IMR-90 (cell line): ENCODE measurements at regions not wholly inside any gene's neighbourhood (a gene's known extent, or its start where the extent isn't known, plus 50 kb on each side); places are given as distances from the start of the nearest gene placed in this dataset.

Experiments
- ATAC-seq: fragments of 200-7000 bp; cut with Tn5 transposase; 2 replicates; pipeline ENCODE4 v1.9.1; 2020; ENCODE audit warnings: low read depth, mild to moderate bottlenecking, moderate library complexity
- BruUV-seq: library from RNA; stranded (reverse); fragments of 400-500 nt; replicated peaks from 2 replicates; lab custom pipeline; 2021; lab: Mats Ljungman, UMichigan
- CTCF ChIA-PET: fragments of 300-600 bp; formaldehyde crosslinking; extraction: SDS; loops from one replicate; lab custom pipeline; 2021; ENCODE audit warnings: antibody characterized with exemption; lab: Yijun Ruan, JAX
- POLR2A ChIA-PET: fragments of 300-600 bp; sonication (Branson Sonifier 250); formaldehyde crosslinking; loops from one replicate; lab custom pipeline; 2022; ENCODE audit warnings: antibody characterized with exemption; ENCODE audit not compliant: unreplicated experiment; lab: Charles Lee
- DNase-seq: peaks from one replicate; pipeline ENCODE4 v3.0.0; 2013
- H2AFZ ChIP-seq: replicated peaks from 2 replicates; pipeline ENCODE3; 2013; ENCODE audit warnings: low read length, mild to moderate bottlenecking; ENCODE audit not compliant: poor library complexity
- H2AK5ac ChIP-seq: 2 replicates; pipeline ENCODE4 v1.6.1; 2013; ENCODE audit warnings: low read depth, low read length, inconsistent platforms
- H2AK9ac ChIP-seq: replicated peaks from 2 replicates; pipeline ENCODE3; 2013; ENCODE audit warnings: mild to moderate bottlenecking, low read depth, low read length, moderate library complexity; ENCODE audit not compliant: poor library complexity
- H2BK120ac ChIP-seq: 2 replicates; pipeline ENCODE4 v1.6.1; 2013; ENCODE audit warnings: low read depth, low read length, inconsistent platforms
- H2BK15ac ChIP-seq: 3 replicates; pipeline ENCODE4 v1.6.1; 2013; ENCODE audit warnings: low read depth, low read length, inconsistent platforms
- H2BK20ac ChIP-seq: 2 replicates; pipeline ENCODE4 v1.6.1; 2013; ENCODE audit warnings: low read depth, mild to moderate bottlenecking, inconsistent platforms, low read length, moderate library complexity
- H2BK5ac ChIP-seq: 2 replicates; pipeline ENCODE4 v1.6.1; 2013; ENCODE audit warnings: mild to moderate bottlenecking, low read depth, low read length, inconsistent platforms; ENCODE audit not compliant: poor library complexity, severe bottlenecking
- H3K14ac ChIP-seq: replicated peaks from 2 replicates; pipeline ENCODE4 v1.6.1; 2013; ENCODE audit warnings: low read depth, low read length, inconsistent platforms
- H3K18ac ChIP-seq: 2 replicates; pipeline ENCODE4 v1.6.1; 2013; ENCODE audit warnings: low read depth, low read length, control low read depth
- H3K23ac ChIP-seq: 2 replicates; pipeline ENCODE4 v1.6.1; 2013; ENCODE audit warnings: low read depth, low read length, inconsistent platforms
- H3K27ac ChIP-seq: 2 replicates; pipeline ENCODE4 v1.5.1; 2013; ENCODE audit warnings: mild to moderate bottlenecking, control low read depth, low read length; ENCODE audit not compliant: insufficient read depth
- H3K27me3 ChIP-seq: 2 replicates; pipeline ENCODE4 v1.6.1; 2013; ENCODE audit warnings: low read length; ENCODE audit not compliant: control insufficient read depth, insufficient read depth
- H3K36me3 ChIP-seq: 2 replicates; pipeline ENCODE4 v1.6.1; 2013; ENCODE audit warnings: low read length, mixed read lengths; ENCODE audit not compliant: control insufficient read depth, insufficient read depth
- H3K4ac ChIP-seq: 2 replicates; pipeline ENCODE4 v1.6.1; 2013; ENCODE audit warnings: low read depth, low read length, inconsistent platforms
- H3K4me1 ChIP-seq: 2 replicates; pipeline ENCODE4 v1.6.1; 2013; ENCODE audit warnings: low read length, mixed read lengths; ENCODE audit not compliant: control insufficient read depth, insufficient read depth
- H3K4me2 ChIP-seq: 2 replicates; pipeline ENCODE4 v1.6.1; 2013; ENCODE audit warnings: low read depth, mild to moderate bottlenecking, control low read depth, low read length, moderate library complexity
- H3K4me3 ChIP-seq: 2 replicates; pipeline ENCODE4 v1.5.1; 2013; ENCODE audit warnings: low read depth, mild to moderate bottlenecking, control low read depth, low read length, moderate library complexity; ENCODE audit not compliant: insufficient read depth
- H3K56ac ChIP-seq: 2 replicates; pipeline ENCODE4 v1.6.1; 2013; ENCODE audit warnings: low read length, inconsistent platforms; ENCODE audit not compliant: insufficient read depth; ENCODE audit errors: extremely low read depth
- H3K79me1 ChIP-seq, 2 experiments: 2 replicates each; pipeline ENCODE4 v1.6.1; 2013; ENCODE audit warnings: low read length in 2 of 2, inconsistent platforms in 1 of 2, low read depth in 1 of 2
- H3K9ac ChIP-seq: 2 replicates; pipeline ENCODE4 v1.6.1; 2013; ENCODE audit warnings: low read depth, low read length, control low read depth
- H3K9me1 ChIP-seq: 2 replicates; pipeline ENCODE4 v1.6.1; 2013; ENCODE audit warnings: low read length, inconsistent platforms; ENCODE audit not compliant: insufficient read depth
- H3K9me3 ChIP-seq: 2 replicates; pipeline ENCODE4 v1.6.1; 2013; ENCODE audit warnings: low read length; ENCODE audit not compliant: control insufficient read depth, insufficient read depth
- H4K20me1 ChIP-seq: 2 replicates; pipeline ENCODE4 v1.6.1; 2013; ENCODE audit warnings: low read length, inconsistent platforms; ENCODE audit not compliant: insufficient read depth
- H4K5ac ChIP-seq: 2 replicates; pipeline ENCODE4 v1.6.1; 2013; ENCODE audit warnings: mild to moderate bottlenecking, low read depth, low read length, control low read depth
- H4K8ac ChIP-seq, 2 experiments: 2 replicates each; pipeline ENCODE4 v1.6.1; 2013; ENCODE audit warnings: low read depth in 2 of 2, low read length in 2 of 2, control low read depth in 1 of 2, inconsistent platforms in 1 of 2
- H4K91ac ChIP-seq: 2 replicates; pipeline ENCODE4 v1.6.1; 2013; ENCODE audit warnings: low read depth, low read length, inconsistent platforms; ENCODE audit not compliant: insufficient read depth
- BHLHE40 ChIP-seq: fragments of 150-350 bp; IDR thresholded peaks from 2 replicates; pipeline ENCODE4 v1.6.1; 2016; ENCODE audit warnings: mild to moderate bottlenecking, low read depth, low read length
- CEBPB ChIP-seq: IDR thresholded peaks from 2 replicates; pipeline ENCODE4 v1.6.1; 2012; ENCODE audit warnings: low read depth, low read length, improper control_type of control experiment
- ELK1 ChIP-seq: fragments of 150-350 bp; IDR thresholded peaks from 2 replicates; pipeline ENCODE4 v1.6.1; 2016; ENCODE audit warnings: low read depth, mild to moderate bottlenecking, low read length, moderate library complexity, borderline replicate concordance
- MAFK ChIP-seq: IDR thresholded peaks from 2 replicates; pipeline ENCODE4 v1.6.1; 2012; ENCODE audit warnings: low read depth, low read length, improper control_type of control experiment
- POLR2A ChIP-seq: IDR thresholded peaks from 2 replicates; pipeline ENCODE4 v1.6.1; 2012; ENCODE audit warnings: mild to moderate bottlenecking, low read depth, low read length
- RAD21 ChIP-seq: IDR thresholded peaks from 2 replicates; pipeline ENCODE4 v1.6.1; 2012; ENCODE audit warnings: low read length, improper control_type of control experiment
- WGBS, 2 experiments: methylation state at CpG; one replicate each; pipeline versions ENCODE4 v1.1.5 to v1.1.7; 2013; ENCODE audit warnings: missing lambda C conversion rate in 2 of 2; ENCODE audit not compliant: insufficient read length in 1 of 2; ENCODE audit errors: extremely low coverage in 2 of 2; 5-methylcytosine and 5-hydroxymethylcytosine counted together
- dilution Hi-C: fragments of 300-500 bp; cut with HindIII; formaldehyde crosslinking; loops from one replicate; pipeline ENCODE4 v1.14.3; 2018; ENCODE audit warnings: low sequenced_read_pairs; ENCODE audit not compliant: unreplicated experiment
- in situ Hi-C: fragments of 300-500 bp; cut with MboI; formaldehyde crosslinking; loops from 3 replicates; pipeline ENCODE4 v1.14.3; 2019; ENCODE audit warnings: low sequenced_read_pairs, inconsistent platforms, mixed read lengths
- intact Hi-C: fragments of 100-400 bp; cut with micrococcal nuclease; formaldehyde crosslinking; loops from 2 replicates; pipeline ENCODE4 v1.10.0; 2022

GRCh38 chr2:153072077-153072476 lies 353.7 kb downstream of the ARL6IP6 start:
- POLR2A ChIA-PET = no interaction called here
- H3K27ac ChIP-seq = no peak overlapping the region
- intact Hi-C loops (no loop called here), in situ Hi-C loops (no loop called here), dilution Hi-C loops (no loop called here)
- no peaks in the 10 kb centered on the region for H4K20me1 ChIP-seq
- no peak overlapping the region for H2AK5ac ChIP-seq
- no peaks in the 10 kb centered on the region for H3K9me1 ChIP-seq
- no peak overlapping the region for H4K8ac ChIP-seq
- no peaks in the 10 kb centered on the region for H3K36me3 ChIP-seq
- no peak for ATAC-seq
- TF ChIP-seq BHLHE40 (no peak), CEBPB (no peak), RAD21 (no peak), POLR2A (no peak), MAFK (no peak), ELK1 (no peak)
- no peak overlapping the region for H2AFZ ChIP-seq
- no peak overlapping the region for H2AK9ac ChIP-seq
- H4K91ac ChIP-seq = no peak overlapping the region
- no peaks in the 10 kb centered on the region for H3K27me3 ChIP-seq
- H3K9ac ChIP-seq = no peak overlapping the region
- H3K9me3 ChIP-seq = no peaks in the 10 kb centered on the region; the same call in 1 of the 2 replicates
- H3K4me1 ChIP-seq = no peaks in the 10 kb centered on the region
- H3K4me2 ChIP-seq = no peak overlapping the region
- no peak overlapping the region for H2BK15ac ChIP-seq
- no peak overlapping the region for H2BK20ac ChIP-seq
- WGBS, 2 experiments = no CpG with 5 or more reads among the region's 6 CpGs
- BruUV-seq = no TSS peak
- no peak overlapping the region for H4K5ac ChIP-seq
- no peak for DNase-seq
- H3K18ac ChIP-seq = no peak overlapping the region
- no peak overlapping the region for H3K4me3 ChIP-seq
- no peak overlapping the region for H3K23ac ChIP-seq
- H2BK5ac ChIP-seq = no peak overlapping the region
- no peak overlapping the region for H3K14ac ChIP-seq
- H2BK120ac ChIP-seq = no peak overlapping the region
- no peak overlapping the region for H3K56ac ChIP-seq
- CTCF ChIA-PET = no interaction called here
- no peaks in the 10 kb centered on the region for H3K79me1 ChIP-seq
- H3K4ac ChIP-seq = no peak overlapping the region
